GM12891 (cell line): ENCODE measurements at regions not wholly inside any gene's neighbourhood (a gene's known extent, or its start where the extent isn't known, plus 50 kb on each side); places are given as distances from the start of the nearest gene placed in this dataset.
"Not testable (repeated sequence)": the region's sequence is repeated elsewhere in the genome, so short reads cannot be mapped to it uniquely, and the experiment has no call there.

Source experiments
- DNase-seq: peaks from one replicate; pipeline ENCODE4 v3.0.0; 2011; ENCODE audit warnings: low spot score; ENCODE audit not compliant: insufficient read length
- FAIRE-seq: peaks from 2 replicates; lab custom pipeline; 2011; peaks lifted over from hg19 to GRCh38; lab: Jason Lieb, UNC
- PAX5 ChIP-seq: IDR thresholded peaks from 2 replicates; pipeline ENCODE4 v1.6.1; 2011; ENCODE audit warnings: low read length, moderate library complexity, mild to moderate bottlenecking; ENCODE audit not compliant: insufficient read depth, severe bottlenecking
- POLR2A ChIP-seq: IDR thresholded peaks from 2 replicates; pipeline ENCODE4 v1.6.1; 2011; ENCODE audit warnings: low read depth, low read length, control low read depth
- POLR2AphosphoS5 ChIP-seq: IDR thresholded peaks from 2 replicates; pipeline ENCODE4 v1.6.1; 2011; ENCODE audit warnings: low read depth, low read length, control low read depth
- POU2F2 ChIP-seq: IDR thresholded peaks from 2 replicates; pipeline ENCODE4 v1.6.1; 2011; ENCODE audit warnings: low read depth, mild to moderate bottlenecking, control low read depth, low read length, moderate library complexity
- SPI1 ChIP-seq: IDR thresholded peaks from 2 replicates; pipeline ENCODE4 v1.6.1; 2011; ENCODE audit warnings: low read depth, low read length, control low read depth
- TAF1 ChIP-seq: IDR thresholded peaks from 2 replicates; pipeline ENCODE4 v1.6.1; 2011; ENCODE audit warnings: low read depth, low read length, control low read depth

GRCh38 chr11:81245791-81246190 lies 1487.9 kb downstream of the FAM181B start:
- no peak for DNase-seq
- FAIRE-seq = no peak
- TF ChIP-seq PAX5 (no peak), SPI1 (no peak), TAF1 (no peak), POLR2A (no peak), POLR2AphosphoS5 (no peak), POU2F2 (no peak)

GRCh38 chr11:81241672-81242275 lies 1491.9 kb downstream of the FAM181B start:
- TF ChIP-seq POU2F2 (no peak), SPI1 (no peak), PAX5 (no peak), TAF1 (no peak), POLR2A (no peak), POLR2AphosphoS5 (no peak)
- FAIRE-seq (no peak), DNase-seq (no peak)

GRCh38 chr11:81237139-81237538 lies 1496.5 kb downstream of the FAM181B start:
- DNase-seq (no peak), FAIRE-seq (no peak)
- TF ChIP-seq POLR2A (no peak), POLR2AphosphoS5 (no peak), PAX5 (no peak)

- FAIRE-seq, DNase-seq: not testable (repeated sequence)
Measured at GRCh38 chr11:81227409-81227808, 1506.3 kb downstream of the FAM181B start.

GRCh38 chr11:81224396-81224795 lies 1509.3 kb downstream of the FAM181B start:
- no peak for FAIRE-seq
- TF ChIP-seq SPI1 = no peak
- TF ChIP-seq POU2F2 = no peak
- TF ChIP-seq TAF1 = no peak
- no peak for TF ChIP-seq POLR2A
- TF ChIP-seq PAX5 = no peak
- no peak for TF ChIP-seq POLR2AphosphoS5
- DNase-seq = no peak

- no peak for FAIRE-seq
- no peak for DNase-seq
- TF ChIP-seq POU2F2 (no peak), SPI1 (no peak), POLR2A (no peak), TAF1 (no peak), PAX5 (no peak), POLR2AphosphoS5 (no peak)
Measured at GRCh38 chr11:81222491-81222890, 1511.2 kb downstream of the FAM181B start.

- FAIRE-seq = no peak
- TF ChIP-seq POU2F2 (no peak), TAF1 (no peak), POLR2AphosphoS5 (no peak), PAX5 (no peak), POLR2A (no peak), SPI1 (no peak)
- DNase-seq = no peak
Measured at GRCh38 chr11:81220146-81220895, 1513.3 kb downstream of the FAM181B start.

GRCh38 chr11:81219661-81220060 lies 1514.0 kb downstream of the FAM181B start:
- DNase-seq (no peak), FAIRE-seq (no peak)
- no peak for TF ChIP-seq POLR2AphosphoS5
- TF ChIP-seq SPI1 = no peak
- no peak for TF ChIP-seq POU2F2
- TF ChIP-seq TAF1 = no peak
- no peak for TF ChIP-seq POLR2A
- no peak for TF ChIP-seq PAX5

GRCh38 chr11:81218440-81218839 lies 1515.2 kb downstream of the FAM181B start:
- no peak for TF ChIP-seq POLR2A
- no peak for TF ChIP-seq SPI1
- TF ChIP-seq POU2F2 = no peak
- no peak for TF ChIP-seq PAX5
- no peak for TF ChIP-seq TAF1
- TF ChIP-seq POLR2AphosphoS5 = no peak
- DNase-seq (no peak), FAIRE-seq (no peak)

GRCh38 chr11:81211050-81211449 lies 1522.6 kb downstream of the FAM181B start:
- DNase-seq (no peak), FAIRE-seq (no peak)
- TF ChIP-seq POLR2A (no peak), SPI1 (no peak), POLR2AphosphoS5 (no peak), TAF1 (no peak), POU2F2 (no peak), PAX5 (no peak)

GRCh38 chr11:81207421-81208054 lies 1526.1 kb downstream of the FAM181B start:
- DNase-seq = no peak
- FAIRE-seq = no peak
- TF ChIP-seq PAX5 (no peak), POLR2A (no peak), POLR2AphosphoS5 (no peak), TAF1 (no peak), POU2F2 (no peak), SPI1 (no peak)
